Pancreas (tissue), 10 donors: ENCODE measurements at regions not wholly inside any gene's neighbourhood (a gene's known extent, or its start where the extent isn't known, plus 50 kb on each side); places are given as distances from the start of the nearest gene placed in this dataset.

Experiments
- ATAC-seq, 4 donors: fragments of 200-7000 bp; cut with Tn5 transposase; one replicate each; pipeline versions ENCODE4 v1.8.0 to v1.9.1; 2020; ENCODE audit warnings: mild to moderate bottlenecking in 4 of 4, moderate library complexity in 4 of 4
- DNase-seq, 6 donors: peaks; one replicate each; pipeline ENCODE4 v3.0.0-alpha.2; 2020
- FAIRE-seq: peaks from 2 replicates; lab custom pipeline; 2012; peaks lifted over from hg19 to GRCh38; lab: Jason Lieb, UNC
- H3K27ac ChIP-seq, 4 donors: fragments of 200-600 bp; sonication (generic); 1 replicate in 3 of 4; 2 replicates in 1 of 4; pipeline versions ENCODE4 v1.5.0 to v1.8.0; 2020
- H3K27me3 ChIP-seq, 4 donors: fragments of 200-600 bp; one replicate each; pipeline ENCODE4 v1.8.0; 2021
- H3K36me3 ChIP-seq, 3 donors: fragments of 200-600 bp; sonication (generic) in 1 of 3; one replicate each; pipeline versions ENCODE4 v1.5.0 to v1.8.0; 2020 to 2021
- H3K4me1 ChIP-seq, 3 donors: fragments of 200-600 bp; one replicate each; pipeline ENCODE4 v1.8.0; 2021
- H3K4me3 ChIP-seq, 4 donors: fragments of 200-600 bp; sonication (generic) in 2 of 4; one replicate each; pipeline versions ENCODE4 v1.5.0 to v1.8.0; 2020 to 2021
- H3K9me3 ChIP-seq, 4 donors: fragments of 200-600 bp; one replicate each; pipeline ENCODE4 v1.8.0; 2021
- WGBS, 2 donors: extraction: QIAGEN DNeasy Blood & Tissue Kit; methylation state at CpG; one replicate each; pipeline ENCODE4 v1.1.7; 2013; 5-methylcytosine and 5-hydroxymethylcytosine counted together
- intact Hi-C, 3 donors: fragments of 100-400 bp; cut with DNase I; formaldehyde crosslinking; loops; one replicate each; pipeline versions ENCODE4 v1.11.1 to v1.14.2; 2022
- TF ChIP-seq, protein P1 (sequence below), 4 donors: fragments of 200-600 bp; sonication (generic) in 3 of 4; IDR thresholded peaks; one replicate each; pipeline versions ENCODE4 v1.5.0 to v1.8.0; 2021; ENCODE audit warnings: antibody characterized with exemption in 4 of 4
- donor health status: healthy with polysubstance abuse.
- donor health status: DM: no; HTN: no; CAD: no; lungs with moderate emphysema.
- donor health status: DM: no; HTN: no; CAD: no.
- donor health status: control.
- donor health status: control.
- donor health status: Bipolar disorder and iron deficiency.
- donor health status: DM: yes; HTN: yes; CAD: no.
- donor health status: DM: no; HTN: no; CAD: no.
- donor health status: DM: no; HTN: no; CAD: no.
- donor health status: DM: yes; HTN: yes; CAD: no.

DNA sequence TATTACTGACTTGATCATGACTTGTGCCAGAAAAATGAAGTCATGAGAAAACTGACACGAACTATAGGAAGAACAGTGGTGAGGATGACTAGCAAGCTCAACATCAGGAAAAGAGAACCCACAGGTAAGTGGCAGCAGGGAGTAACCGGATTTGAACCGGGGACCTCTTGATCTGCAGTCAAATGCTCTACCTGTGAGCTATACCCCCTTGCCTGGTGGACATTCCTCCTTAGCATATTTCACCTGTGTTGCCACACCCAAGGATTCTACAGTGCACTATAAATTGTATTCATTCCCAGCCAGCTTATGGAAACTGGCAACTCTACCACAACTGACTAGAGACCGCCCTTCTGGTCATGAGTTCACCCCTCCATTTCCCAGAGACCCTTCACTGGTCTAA, 97.5 kb upstream of the ZNF746 start:
- no peaks in the 10 kb centered on the region for H3K9me3 ChIP-seq

DNA sequence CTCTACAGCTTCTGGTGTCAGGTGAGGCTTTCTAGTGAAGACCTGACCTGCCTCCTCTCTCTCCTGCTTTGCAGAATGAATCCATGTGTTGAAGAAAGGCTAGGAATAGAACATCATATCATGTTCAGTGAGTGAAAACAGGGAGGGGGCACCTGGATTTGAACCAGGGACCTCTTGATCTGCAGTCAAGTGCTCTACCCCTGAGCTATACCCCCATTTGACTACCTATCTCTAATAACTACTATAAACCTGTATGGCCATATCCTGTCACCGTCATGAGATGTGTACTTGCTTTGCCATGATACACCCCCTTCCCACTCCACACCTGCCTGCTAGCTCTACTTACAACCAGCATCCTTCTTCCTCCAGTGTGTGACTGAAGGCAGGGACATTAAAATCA, 91.3 kb upstream of the ZNF746 start:
- intact Hi-C loops, result no loop called here
- TF ChIP-seq, protein P1, sequence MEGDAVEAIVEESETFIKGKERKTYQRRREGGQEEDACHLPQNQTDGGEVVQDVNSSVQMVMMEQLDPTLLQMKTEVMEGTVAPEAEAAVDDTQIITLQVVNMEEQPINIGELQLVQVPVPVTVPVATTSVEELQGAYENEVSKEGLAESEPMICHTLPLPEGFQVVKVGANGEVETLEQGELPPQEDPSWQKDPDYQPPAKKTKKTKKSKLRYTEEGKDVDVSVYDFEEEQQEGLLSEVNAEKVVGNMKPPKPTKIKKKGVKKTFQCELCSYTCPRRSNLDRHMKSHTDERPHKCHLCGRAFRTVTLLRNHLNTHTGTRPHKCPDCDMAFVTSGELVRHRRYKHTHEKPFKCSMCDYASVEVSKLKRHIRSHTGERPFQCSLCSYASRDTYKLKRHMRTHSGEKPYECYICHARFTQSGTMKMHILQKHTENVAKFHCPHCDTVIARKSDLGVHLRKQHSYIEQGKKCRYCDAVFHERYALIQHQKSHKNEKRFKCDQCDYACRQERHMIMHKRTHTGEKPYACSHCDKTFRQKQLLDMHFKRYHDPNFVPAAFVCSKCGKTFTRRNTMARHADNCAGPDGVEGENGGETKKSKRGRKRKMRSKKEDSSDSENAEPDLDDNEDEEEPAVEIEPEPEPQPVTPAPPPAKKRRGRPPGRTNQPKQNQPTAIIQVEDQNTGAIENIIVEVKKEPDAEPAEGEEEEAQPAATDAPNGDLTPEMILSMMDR (IDR thresholded peaks at IDR 0.05), result no peak
- 95 to 98% methylated on average over 1 of the region's 1 CpG for WGBS, 2 donors
- FAIRE-seq (no peak), DNase-seq (no peak), ATAC-seq (no peak)
- H3K27me3 ChIP-seq, result no peaks in the 10 kb centered on the region
- H3K4me1 ChIP-seq, result no peaks in the 10 kb centered on the region
- H3K4me3 ChIP-seq, result no peak overlapping the region
- H3K9me3 ChIP-seq, result no peaks in the 10 kb centered on the region
- peaks cover 0 to 34% (median 0%) of the 10 kb centered on the region in 3 donors for H3K36me3 ChIP-seq
- no peak overlapping the region for H3K27ac ChIP-seq

More for the DNA sequence above, 97.5 kb upstream of the ZNF746 start:
- ATAC-seq (no peak), FAIRE-seq (no peak), DNase-seq (no peak)
- Histone ChIP-seq H3K4me3 (no peak overlapping the region), H3K27me3 (no peaks in the 10 kb centered on the region), H3K27ac (no peak overlapping the region), H3K36me3 (peaks cover 0 to 7% (median 0%) of the 10 kb centered on the region in 3 donors), H3K4me1 (no peaks in the 10 kb centered on the region)
- intact Hi-C loops, result no loop called here
- TF ChIP-seq, protein P1 (IDR thresholded peaks at IDR 0.05), result no peak
- 89 to 98% methylated on average over 4 of the region's 4 CpGs for WGBS, 2 donors

- WGBS, 2 donors, result 86 to 88% methylated on average over 10 of the region's 10 CpGs
- intact Hi-C loops, result no loop called here
- DNase-seq (no peak), FAIRE-seq (no peak), ATAC-seq (no peak)
- TF ChIP-seq, protein P1 (IDR thresholded peaks at IDR 0.05), result no peak
- H3K27me3 ChIP-seq, result no peaks in the 10 kb centered on the region
- no peaks in the 10 kb centered on the region for H3K4me1 ChIP-seq
- no peak overlapping the region for H3K4me3 ChIP-seq
- no peaks in the 10 kb centered on the region for H3K9me3 ChIP-seq
- no peak overlapping the region for H3K27ac ChIP-seq
- peaks cover 0 to 34% (median 0%) of the 10 kb centered on the region in 3 donors for H3K36me3 ChIP-seq
Measured at GRCh38 chr7:149586646-149587645, 89.3 kb upstream of the ZNF746 start.

- no peak overlapping the region for H3K4me3 ChIP-seq
- WGBS, 2 donors, result 97 to 99% methylated on average over 4 of the region's 4 CpGs
- no peaks in the 10 kb centered on the region for H3K27me3 ChIP-seq
- no peaks in the 10 kb centered on the region for H3K9me3 ChIP-seq
- ATAC-seq, result no peak
- FAIRE-seq, result no peak
- H3K4me1 ChIP-seq, result no peaks in the 10 kb centered on the region
- TF ChIP-seq, protein P1 (IDR thresholded peaks at IDR 0.05), result no peak
- no peak for DNase-seq
- no peak overlapping the region for H3K27ac ChIP-seq
- intact Hi-C loops, result no loop called here
- peaks cover 0 to 40% (median 0%) of the 10 kb centered on the region in 3 donors for H3K36me3 ChIP-seq
Measured at GRCh38 chr7:149584530-149584929, 86.9 kb upstream of the ZNF746 start.

DNA sequence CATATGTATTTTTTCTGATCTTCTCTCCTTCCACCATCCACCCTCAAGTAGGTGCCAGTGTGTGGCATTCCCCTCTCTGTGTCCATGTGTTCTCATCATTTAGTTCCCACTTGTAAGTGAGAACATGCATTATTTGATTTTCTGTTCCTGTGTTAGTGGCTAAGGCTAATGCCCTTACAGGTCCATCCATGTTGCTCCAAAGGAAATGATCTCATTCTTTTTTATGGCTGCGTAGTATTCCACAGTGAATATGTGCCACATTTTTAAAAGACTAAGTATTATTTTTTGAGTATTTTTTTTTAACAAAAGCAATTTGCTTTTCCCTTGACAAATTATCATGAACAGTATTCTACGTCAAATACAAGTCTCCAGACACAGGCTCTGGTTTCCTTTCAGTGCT, 86.4 kb upstream of the ZNF746 start:
- WGBS, 2 donors, result 96 to 98% methylated on average over 2 of the region's 2 CpGs
- Histone ChIP-seq H3K9me3 (no peaks in the 10 kb centered on the region), H3K4me1 (no peaks in the 10 kb centered on the region), H3K27me3 (no peaks in the 10 kb centered on the region), H3K27ac (no peak overlapping the region), H3K4me3 (no peak overlapping the region), H3K36me3 (peaks cover 0 to 39% (median 0%) of the 10 kb centered on the region in 3 donors)
- DNase-seq (no peak), FAIRE-seq (no peak), ATAC-seq (no peak)
- intact Hi-C loops, result no loop called here
- TF ChIP-seq, protein P1 (IDR thresholded peaks at IDR 0.05), result no peak
